ENCODE measurements at regions not wholly inside any gene's neighbourhood (a gene's known extent, or its start where the extent isn't known, plus 50 kb on each side); places are given as distances from the start of the nearest gene placed in this dataset.

DNA sequence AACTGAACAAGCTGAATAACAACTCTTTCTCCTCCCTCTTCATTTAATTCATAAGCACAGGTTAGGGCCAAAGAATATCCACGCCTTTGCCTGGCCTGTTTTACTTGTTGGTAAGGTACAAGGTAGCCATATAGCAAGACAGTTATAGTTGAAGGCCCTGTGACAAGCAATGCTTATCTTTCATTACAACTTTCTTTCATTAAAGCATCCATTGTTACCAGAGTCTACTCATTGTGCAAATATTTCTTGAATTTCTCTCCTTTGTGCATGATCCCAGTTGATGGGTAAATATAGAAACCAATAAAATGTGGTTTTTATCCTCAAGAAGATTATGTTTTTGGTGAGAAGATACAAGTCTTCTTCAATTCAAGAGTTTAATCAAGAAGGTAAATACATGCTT lies 140.2 kb downstream of the UBE2E3 start:
- TF ChIP-seq, protein P1, sequence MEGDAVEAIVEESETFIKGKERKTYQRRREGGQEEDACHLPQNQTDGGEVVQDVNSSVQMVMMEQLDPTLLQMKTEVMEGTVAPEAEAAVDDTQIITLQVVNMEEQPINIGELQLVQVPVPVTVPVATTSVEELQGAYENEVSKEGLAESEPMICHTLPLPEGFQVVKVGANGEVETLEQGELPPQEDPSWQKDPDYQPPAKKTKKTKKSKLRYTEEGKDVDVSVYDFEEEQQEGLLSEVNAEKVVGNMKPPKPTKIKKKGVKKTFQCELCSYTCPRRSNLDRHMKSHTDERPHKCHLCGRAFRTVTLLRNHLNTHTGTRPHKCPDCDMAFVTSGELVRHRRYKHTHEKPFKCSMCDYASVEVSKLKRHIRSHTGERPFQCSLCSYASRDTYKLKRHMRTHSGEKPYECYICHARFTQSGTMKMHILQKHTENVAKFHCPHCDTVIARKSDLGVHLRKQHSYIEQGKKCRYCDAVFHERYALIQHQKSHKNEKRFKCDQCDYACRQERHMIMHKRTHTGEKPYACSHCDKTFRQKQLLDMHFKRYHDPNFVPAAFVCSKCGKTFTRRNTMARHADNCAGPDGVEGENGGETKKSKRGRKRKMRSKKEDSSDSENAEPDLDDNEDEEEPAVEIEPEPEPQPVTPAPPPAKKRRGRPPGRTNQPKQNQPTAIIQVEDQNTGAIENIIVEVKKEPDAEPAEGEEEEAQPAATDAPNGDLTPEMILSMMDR (IDR thresholded peaks at IDR 0.05) = no peak
- TF ChIP-seq POLR2AphosphoS5 (IDR thresholded peaks at IDR 0.05) (no peak), POLR2A (IDR thresholded peaks at IDR 0.05) (no peak)
